ENCODE measurements at regions not wholly inside any gene's neighbourhood (a gene's known extent, or its start where the extent isn't known, plus 50 kb on each side); places are given as distances from the start of the nearest gene placed in this dataset.

- TF ChIP-seq CHD7 (IDR thresholded peaks at IDR 0.05; ENCODE audit: insufficient replicate concordance, low read length) (no peak), BACH1 (IDR thresholded peaks at IDR 0.05; ENCODE audit: low read length) (no peak), RNF2 (IDR thresholded peaks at IDR 0.05; ENCODE audit: borderline replicate concordance, low read depth, low read length, missing control alignments, poor library complexity, severe bottlenecking) (no peak), CBX5 (IDR thresholded peaks at IDR 0.05; ENCODE audit: low read depth, low read length) (no peak), RBBP5 (IDR thresholded peaks at IDR 0.05; ENCODE audit: borderline replicate concordance, low read depth, low read length) (no peak), POU5F1 (IDR thresholded peaks at IDR 0.05; ENCODE audit: low read depth, low read length) (no peak), CHD2 (IDR thresholded peaks at IDR 0.05; ENCODE audit: low read length) (no peak)
- TF ChIP-seq, protein P1, sequence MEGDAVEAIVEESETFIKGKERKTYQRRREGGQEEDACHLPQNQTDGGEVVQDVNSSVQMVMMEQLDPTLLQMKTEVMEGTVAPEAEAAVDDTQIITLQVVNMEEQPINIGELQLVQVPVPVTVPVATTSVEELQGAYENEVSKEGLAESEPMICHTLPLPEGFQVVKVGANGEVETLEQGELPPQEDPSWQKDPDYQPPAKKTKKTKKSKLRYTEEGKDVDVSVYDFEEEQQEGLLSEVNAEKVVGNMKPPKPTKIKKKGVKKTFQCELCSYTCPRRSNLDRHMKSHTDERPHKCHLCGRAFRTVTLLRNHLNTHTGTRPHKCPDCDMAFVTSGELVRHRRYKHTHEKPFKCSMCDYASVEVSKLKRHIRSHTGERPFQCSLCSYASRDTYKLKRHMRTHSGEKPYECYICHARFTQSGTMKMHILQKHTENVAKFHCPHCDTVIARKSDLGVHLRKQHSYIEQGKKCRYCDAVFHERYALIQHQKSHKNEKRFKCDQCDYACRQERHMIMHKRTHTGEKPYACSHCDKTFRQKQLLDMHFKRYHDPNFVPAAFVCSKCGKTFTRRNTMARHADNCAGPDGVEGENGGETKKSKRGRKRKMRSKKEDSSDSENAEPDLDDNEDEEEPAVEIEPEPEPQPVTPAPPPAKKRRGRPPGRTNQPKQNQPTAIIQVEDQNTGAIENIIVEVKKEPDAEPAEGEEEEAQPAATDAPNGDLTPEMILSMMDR (IDR thresholded peaks at IDR 0.05; ENCODE audit: control extremely low read depth in 1 of 3, insufficient read depth in 1 of 3, low read depth in 1 of 3, low read length in 3 of 3): no peak
These were observed 70.0 kb upstream of the AHI1 start (continued) for GRCh38 chr6:135567375-135568083.
